C4-2B (cell line): ENCODE measurements at regions not wholly inside any gene's neighbourhood (a gene's known extent, or its start where the extent isn't known, plus 50 kb on each side); places are given as distances from the start of the nearest gene placed in this dataset.

ENCODE experiments used
- H3K27ac ChIP-seq: fragments of 450-650 bp; 2 replicates; pipeline ENCODE4 v1.5.1; 2017
- CTCF ChIP-seq: fragments of 450-650 bp; conservative IDR thresholded peaks from 2 replicates; pipeline ENCODE4 v1.5.1; 2017; ENCODE audit warnings: mild to moderate bottlenecking
- ZFX ChIP-seq: fragments of 450-650 bp; IDR thresholded peaks from 2 replicates; pipeline ENCODE4 v1.6.1; 2017

GRCh38 chr3:102529452-102529851 is 94.6 kb downstream of the ZPLD1 start:
- H3K27ac ChIP-seq, result peak overlapping the region; percentile 64; the same call in 1 of the 2 replicates
- peak; percentile 83 for TF ChIP-seq CTCF
- no peak for TF ChIP-seq ZFX

- TF ChIP-seq ZFX (no peak), CTCF (no peak)
- no peak overlapping the region for H3K27ac ChIP-seq
These were observed 95.8 kb downstream of the ZPLD1 start for GRCh38 chr3:102530415-102531181.

- TF ChIP-seq CTCF, result no peak
- no peak for TF ChIP-seq ZFX
- no peak overlapping the region for H3K27ac ChIP-seq
These were observed 96.9 kb downstream of the ZPLD1 start for GRCh38 chr3:102531686-102532085.

- H3K27ac ChIP-seq, result no peak overlapping the region
- TF ChIP-seq ZFX (no peak), CTCF (no peak)
These were observed 98.1 kb downstream of the ZPLD1 start for GRCh38 chr3:102532901-102533300.

GRCh38 chr3:102533784-102534183 is 99.0 kb downstream of the ZPLD1 start:
- TF ChIP-seq CTCF, result no peak

GRCh38 chr3:102536456-102536855 is 101.6 kb downstream of the ZPLD1 start:
- TF ChIP-seq CTCF, result peak; percentile 68
- no peak for TF ChIP-seq ZFX
- no peak overlapping the region for H3K27ac ChIP-seq

More at GRCh38 chr3:102533784-102534183, 99.0 kb downstream of the ZPLD1 start:
- H3K27ac ChIP-seq, result no peak overlapping the region

- H3K27ac ChIP-seq, result no peak overlapping the region
These were observed 102.3 kb downstream of the ZPLD1 start for GRCh38 chr3:102537123-102537522.

More at GRCh38 chr3:102537123-102537522, 102.3 kb downstream of the ZPLD1 start:
- TF ChIP-seq ZFX, result no peak
- TF ChIP-seq CTCF, result no peak
